ENCODE measurements at regions not wholly inside any gene's neighbourhood (a gene's known extent, or its start where the extent isn't known, plus 50 kb on each side); places are given as distances from the start of the nearest gene placed in this dataset.

- TF ChIP-seq CTCF (IDR thresholded peaks at IDR 0.05) (no peak), EP300 (IDR thresholded peaks at IDR 0.05) (no peak), POLR2A (IDR thresholded peaks at IDR 0.05) (no peak)
Measured at GRCh38 chr10:107619139-107619538, 454.6 kb upstream of the SORCS1 start.
